ENCODE measurements at regions not wholly inside any gene's neighbourhood (a gene's known extent, or its start where the extent isn't known, plus 50 kb on each side); places are given as distances from the start of the nearest gene placed in this dataset.

- DNase-seq = no peak
- intact Hi-C loops (cut with DNase I, micrococcal nuclease) = no loop called here
- no peak for ATAC-seq
Measured at GRCh38 chr3:72111265-72112205, 326.6 kb upstream of the PROK2 start.

- intact Hi-C loops (cut with DNase I, micrococcal nuclease) = no loop called here
- DNase-seq (no peak), ATAC-seq (no peak)
Measured at GRCh38 chr3:72109327-72110259, 324.6 kb upstream of the PROK2 start.

GRCh38 chr3:72105306-72105705, 320.4 kb upstream of the PROK2 start:
- ATAC-seq (no peak), DNase-seq (no peak)
- intact Hi-C loops (cut with DNase I, micrococcal nuclease) = no loop called here

DNA sequence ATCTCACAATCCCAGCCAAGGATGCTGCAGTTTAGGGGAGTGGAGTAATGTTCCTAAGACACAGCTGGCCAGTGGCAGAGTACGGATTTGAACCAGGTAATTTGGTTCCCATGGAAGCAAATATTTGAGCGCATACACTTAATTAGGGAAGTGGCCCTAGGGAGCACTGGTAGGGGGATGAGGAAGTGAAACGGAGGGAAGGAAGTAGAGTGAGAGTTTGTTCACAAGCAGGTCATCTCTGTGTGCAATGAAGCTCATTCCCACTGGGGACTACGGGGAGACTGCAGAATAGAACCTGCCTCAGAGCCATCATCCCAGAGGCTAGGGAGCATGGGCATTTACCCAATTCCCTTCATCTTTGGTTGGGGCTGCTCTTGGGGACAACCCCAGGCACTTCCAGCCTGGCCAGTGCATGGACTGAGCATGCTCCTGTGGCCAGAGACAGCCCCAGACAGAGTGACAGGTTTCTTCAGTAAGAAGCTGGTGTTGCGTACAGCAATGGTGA, 317.2 kb upstream of the PROK2 start:
- intact Hi-C loops (cut with DNase I, micrococcal nuclease) = no loop called here
- no peak for DNase-seq
- ATAC-seq = peak; percentile 56

- ATAC-seq (peak; percentile 78), DNase-seq (no peak)
- intact Hi-C loops (cut with DNase I, micrococcal nuclease) = no loop called here
Measured at GRCh38 chr3:72101494-72101893, 316.5 kb upstream of the PROK2 start.

DNA sequence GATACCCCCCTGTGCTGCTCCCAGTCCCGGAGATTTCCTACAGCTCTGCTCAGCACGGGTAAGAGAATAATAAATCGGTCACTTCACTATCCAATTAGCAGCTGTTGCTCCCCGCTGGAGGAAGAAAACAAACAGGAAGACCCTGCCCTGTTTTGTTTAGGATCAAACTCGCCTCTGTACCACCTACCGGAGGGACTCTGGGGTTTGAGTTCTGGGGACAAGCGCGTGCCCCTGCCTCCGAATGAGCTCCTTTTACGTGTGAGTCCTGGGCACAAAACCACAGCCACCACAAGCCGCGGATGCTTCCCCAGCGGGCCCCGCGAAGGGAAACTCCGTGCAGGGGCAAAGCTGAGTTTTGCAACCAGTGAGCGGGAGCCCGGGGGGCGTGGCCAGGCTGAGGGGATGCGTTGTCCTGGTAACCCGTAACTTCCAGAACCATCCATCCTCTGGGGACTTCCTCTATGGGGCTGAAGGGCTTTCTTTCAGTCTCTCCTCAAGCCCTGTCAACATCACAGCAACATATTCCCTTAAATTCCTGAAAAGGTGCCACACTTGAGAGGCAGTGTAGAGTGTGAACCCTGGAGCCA, 315.7 kb upstream of the PROK2 start:
- DNase-seq = peak; percentile 78 to 79
- peak; percentile 52 for ATAC-seq
- intact Hi-C loops (cut with DNase I, micrococcal nuclease) = no loop called here

- no peak for ATAC-seq
- DNase-seq = peak in 1 of 2 donors; percentile 15
- intact Hi-C loops (cut with DNase I, micrococcal nuclease) = no loop called here
Measured at GRCh38 chr3:72100080-72100511, 315.1 kb upstream of the PROK2 start.

- no peak for ATAC-seq
- DNase-seq = no peak
Measured at GRCh38 chr3:72099326-72100079, 314.6 kb upstream of the PROK2 start.

GRCh38 chr3:72097053-72097452, 312.1 kb upstream of the PROK2 start:
- intact Hi-C loops (cut with DNase I, micrococcal nuclease) = no loop called here
- no peak for ATAC-seq
- DNase-seq = no peak

More at GRCh38 chr3:72099326-72100079, 314.6 kb upstream of the PROK2 start:
- intact Hi-C loops (cut with DNase I, micrococcal nuclease) = no loop called here

- intact Hi-C loops (cut with DNase I, micrococcal nuclease) = no loop called here
- ATAC-seq (no peak), DNase-seq (no peak)
Measured at GRCh38 chr3:72095521-72095920, 310.6 kb upstream of the PROK2 start.

GRCh38 chr3:72093992-72094334, 309.0 kb upstream of the PROK2 start:
- no peak for ATAC-seq
- intact Hi-C loops (cut with DNase I, micrococcal nuclease) = no loop called here
- no peak for DNase-seq

- ATAC-seq (no peak), DNase-seq (no peak)
- intact Hi-C loops (cut with DNase I, micrococcal nuclease) = no loop called here
Measured at GRCh38 chr3:72093270-72093991, 308.5 kb upstream of the PROK2 start.

DNA sequence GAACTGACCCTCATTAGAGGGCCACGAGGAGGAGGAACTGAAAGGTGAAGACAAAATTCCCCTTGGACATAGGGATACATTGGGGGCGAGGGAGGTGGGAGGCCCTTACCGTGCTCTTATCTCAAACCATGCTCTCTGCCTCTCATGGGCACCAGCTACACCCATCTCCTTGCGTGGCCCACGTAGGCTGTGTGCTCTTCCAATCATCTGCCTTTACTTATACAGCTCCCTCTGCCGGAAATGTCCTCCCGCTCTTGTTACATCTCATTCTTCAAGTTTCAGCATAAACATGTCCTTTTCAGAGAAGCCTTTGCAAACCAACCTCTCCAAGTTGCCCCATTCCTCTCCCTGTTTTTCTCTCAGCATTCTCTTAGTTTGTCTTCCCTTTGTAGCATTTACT, 307.8 kb upstream of the PROK2 start:
- ATAC-seq (no peak), DNase-seq (no peak)
- intact Hi-C loops (cut with DNase I, micrococcal nuclease) = no loop called here

- ATAC-seq = no peak
- intact Hi-C loops (cut with DNase I, micrococcal nuclease) = no loop called here
- DNase-seq = no peak
Measured at GRCh38 chr3:72088486-72089025, 303.6 kb upstream of the PROK2 start.

DNA sequence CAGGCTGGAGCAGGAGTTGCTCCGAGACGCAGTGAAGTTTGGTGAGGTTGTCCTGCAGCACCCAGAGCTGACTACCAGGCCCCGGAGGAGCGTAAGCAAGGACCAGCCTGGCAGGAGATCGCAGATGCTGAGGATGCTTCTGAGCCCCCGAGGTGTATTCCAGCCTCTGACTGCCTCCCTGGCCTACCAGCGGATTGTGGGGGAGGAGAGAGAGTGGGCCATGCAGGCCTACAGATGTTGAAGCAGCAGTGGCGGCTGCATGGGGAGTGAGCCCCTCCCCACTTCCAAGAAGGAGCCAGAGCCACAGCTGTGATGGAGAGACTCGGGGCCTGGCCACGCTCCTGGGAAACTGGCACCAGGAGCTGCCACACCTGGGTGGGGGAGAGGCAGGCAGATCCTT, 302.5 kb upstream of the PROK2 start:
- intact Hi-C loops (cut with DNase I, micrococcal nuclease) = no loop called here
- DNase-seq (no peak), ATAC-seq (no peak)

DNA sequence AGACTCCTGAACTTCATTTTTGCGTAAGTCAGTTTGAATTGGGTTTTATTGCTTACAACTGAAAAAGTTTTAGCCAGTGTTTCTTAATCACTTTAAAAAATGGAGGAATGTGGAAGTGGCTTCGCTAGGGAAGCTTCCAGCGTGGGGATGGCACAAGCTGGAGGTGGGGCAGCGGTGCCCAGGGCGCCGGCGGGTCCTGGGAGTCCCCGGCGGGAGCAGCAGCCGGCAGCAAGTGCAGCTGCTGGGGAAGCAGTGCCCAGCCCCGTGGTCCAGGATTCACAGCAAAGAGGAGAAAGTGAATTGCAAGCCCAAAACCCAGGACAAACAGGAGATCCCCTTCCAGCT, 301.8 kb upstream of the PROK2 start:
- DNase-seq (no peak), ATAC-seq (no peak)
- intact Hi-C loops (cut with DNase I, micrococcal nuclease) = no loop called here

- DNase-seq = no peak
- ATAC-seq = no peak
- intact Hi-C loops (cut with DNase I, micrococcal nuclease) = no loop called here
Measured at GRCh38 chr3:72086042-72086742, 301.2 kb upstream of the PROK2 start.

All from left colon (tissue), 2 donors.